Activated CD4-positive, alpha-beta T cell treated with anti-CD3 and anti-CD28 coated beads for 48 hours (primary cell): ENCODE measurements at regions not wholly inside any gene's neighbourhood (a gene's known extent, or its start where the extent isn't known, plus 50 kb on each side); places are given as distances from the start of the nearest gene placed in this dataset.
"Not testable (repeated sequence)": the region's sequence is repeated elsewhere in the genome, so short reads cannot be mapped to it uniquely, and the experiment has no call there.

Experiments
- DNase-seq: peaks from one replicate; pipeline ENCODE4 v3.0.0-alpha.2; 2020

DNA sequence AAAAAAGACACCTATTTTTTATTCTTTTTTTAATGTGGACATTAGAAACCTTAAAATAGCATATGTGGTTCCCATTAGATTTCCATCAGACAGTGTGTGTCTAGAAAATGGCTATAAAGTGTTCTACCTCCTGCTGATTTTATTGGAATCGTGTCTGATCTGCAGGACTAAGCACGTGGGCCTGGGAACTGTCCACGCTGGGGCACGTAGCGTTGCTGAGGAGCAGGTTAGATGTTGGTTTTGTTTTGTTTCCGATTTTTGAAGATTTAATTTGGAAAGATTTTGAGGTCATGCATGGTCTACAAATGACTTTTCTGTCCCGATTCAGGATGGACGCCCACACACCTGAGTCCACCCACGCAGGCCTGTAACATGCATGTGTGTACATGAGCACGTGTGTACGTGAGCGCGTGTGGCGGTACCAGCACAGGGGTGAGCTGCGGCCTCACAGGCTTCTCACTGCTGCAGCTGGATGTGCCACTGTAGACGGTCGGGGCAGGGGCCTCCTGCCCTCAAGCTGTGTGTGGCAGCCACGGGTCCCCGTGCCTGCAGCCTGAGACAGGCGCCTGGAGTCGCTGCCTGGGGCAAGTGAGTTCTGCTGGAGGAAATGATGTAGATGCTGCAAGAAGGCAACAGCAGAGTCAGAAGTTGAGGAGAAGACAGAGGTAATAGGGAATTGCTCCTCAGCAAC, 99.7 kb upstream of the CTDP1 start:
- no peak for DNase-seq

DNA sequence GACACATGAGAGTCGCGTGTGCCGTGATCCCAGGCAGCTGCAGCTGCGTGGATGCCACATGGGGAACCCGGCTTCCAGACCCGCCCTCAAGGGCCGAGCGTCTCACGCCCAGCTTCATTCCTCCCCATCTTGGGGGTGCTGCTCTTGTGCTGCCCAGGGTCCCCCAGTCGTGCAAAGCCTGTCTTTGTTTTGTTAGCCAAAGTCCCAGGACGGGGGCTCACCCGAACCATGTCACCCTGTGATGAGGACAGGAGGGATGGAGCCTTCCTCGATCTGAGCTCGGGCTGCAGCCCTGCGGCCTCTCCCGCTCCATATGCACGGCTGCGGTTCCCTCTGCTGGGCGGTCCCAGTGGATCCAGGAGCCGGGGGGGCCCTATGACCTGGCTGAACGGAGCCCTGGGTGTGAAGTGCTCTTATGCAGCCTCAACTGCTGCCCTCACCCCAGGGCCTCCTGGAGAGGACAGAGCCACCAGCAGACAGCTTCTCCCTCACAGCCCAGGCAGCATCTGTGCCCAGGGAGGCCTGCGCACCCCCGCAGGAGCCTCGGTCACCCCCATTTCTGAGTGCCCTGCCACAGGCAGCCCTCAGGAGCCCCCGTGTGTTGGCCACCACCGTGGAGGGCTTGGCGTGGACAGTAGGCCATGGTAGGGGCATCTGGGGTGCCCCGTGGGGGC, 99.0 kb upstream of the CTDP1 start:
- DNase-seq, result no peak

DNA sequence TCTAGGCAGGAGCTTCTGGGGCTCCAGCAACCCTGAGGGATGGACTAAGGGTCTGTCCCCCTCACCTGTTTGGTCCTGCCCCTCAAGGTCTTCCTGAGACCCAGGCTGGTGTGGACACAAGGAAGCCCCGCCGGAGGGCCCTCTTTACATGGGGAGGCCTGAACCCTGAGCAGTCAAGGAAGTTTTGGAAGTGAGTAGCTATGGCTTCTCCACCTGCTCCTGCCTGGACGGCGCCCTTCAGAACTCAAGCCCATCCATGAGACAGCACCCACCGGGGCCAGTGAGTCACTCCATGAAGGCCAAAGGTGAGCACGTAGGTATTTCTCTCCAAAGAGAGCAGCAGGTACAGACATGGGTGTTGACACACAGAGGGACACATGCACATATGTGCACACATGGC, 98.2 kb upstream of the CTDP1 start:
- DNase-seq, result no peak

DNA sequence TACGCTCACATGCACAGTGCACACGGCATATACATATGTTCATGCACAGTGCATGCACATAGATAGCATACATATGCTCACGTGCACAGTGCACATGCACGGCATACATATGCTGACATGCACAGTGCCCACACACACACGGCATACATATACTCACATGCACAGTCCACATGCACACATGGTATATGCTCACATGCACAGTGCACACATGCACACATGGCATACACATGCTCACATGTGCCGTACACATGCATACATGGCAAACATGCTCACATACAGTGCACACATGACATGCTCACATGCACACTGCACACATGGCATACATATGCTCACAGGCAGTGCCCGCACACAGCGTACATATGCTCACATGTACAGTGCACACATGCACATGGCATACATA, 97.7 kb upstream of the CTDP1 start:
- DNase-seq, result no peak

DNA sequence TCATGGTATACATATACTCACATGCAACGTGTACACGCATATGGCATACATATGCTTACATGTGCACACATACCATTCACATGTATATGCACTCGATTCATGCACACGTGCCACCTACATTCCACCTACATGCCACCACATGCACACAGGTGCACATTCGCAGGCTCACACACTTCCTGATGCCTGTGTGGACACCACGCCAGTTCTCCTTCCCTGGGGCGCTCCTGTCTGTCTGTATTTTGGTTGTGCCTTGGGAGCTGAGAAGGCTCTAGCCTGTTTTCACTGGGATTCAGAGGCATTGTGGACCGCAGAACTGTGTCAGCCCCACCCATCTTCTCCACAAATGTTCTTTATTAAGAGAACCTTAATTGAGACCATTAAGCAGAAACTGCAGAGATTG, 96.6 kb upstream of the CTDP1 start:
- DNase-seq, result no peak

DNA sequence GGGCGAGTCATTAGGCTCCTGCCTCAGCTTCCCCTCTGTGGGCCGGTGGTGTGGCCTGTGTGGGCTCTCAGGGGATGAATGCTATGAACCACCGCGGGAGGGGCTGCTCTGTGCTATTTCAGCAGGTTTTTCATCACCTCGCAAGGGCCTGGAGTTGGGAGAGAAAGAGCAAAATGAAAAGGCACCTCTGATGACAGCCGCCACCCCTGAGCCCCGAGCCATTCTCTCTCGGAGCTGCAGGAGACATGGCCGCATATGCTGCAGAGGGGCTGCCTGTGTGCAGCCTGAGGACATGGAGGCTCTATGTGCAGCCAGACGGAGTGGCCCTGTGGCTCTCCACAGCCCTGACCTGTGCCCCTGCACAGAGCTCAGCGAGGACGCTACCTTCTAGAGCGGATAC, 96.2 kb upstream of the CTDP1 start:
- no peak for DNase-seq

DNA sequence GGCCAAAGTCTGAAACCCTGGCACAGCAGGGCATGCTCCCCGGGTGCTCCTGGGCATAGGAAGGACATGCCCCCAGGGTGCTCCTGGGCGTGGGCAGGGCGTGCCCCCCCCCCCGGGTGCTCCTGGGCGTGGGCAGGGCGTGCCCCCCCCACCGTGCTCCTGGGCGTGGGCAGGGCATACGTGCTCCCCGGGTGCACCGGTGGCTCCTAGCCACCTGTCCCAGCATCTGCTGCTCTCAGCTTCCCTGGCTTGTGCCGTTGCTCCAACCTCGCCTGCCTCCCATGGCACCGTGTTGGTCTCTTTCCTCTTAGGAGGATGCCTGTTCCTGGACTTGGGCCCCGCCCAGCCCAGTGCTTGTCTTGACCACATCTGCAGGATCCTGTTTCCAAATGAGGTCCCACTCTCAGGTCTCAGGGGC, 95.6 kb upstream of the CTDP1 start:
- no peak for DNase-seq

DNA sequence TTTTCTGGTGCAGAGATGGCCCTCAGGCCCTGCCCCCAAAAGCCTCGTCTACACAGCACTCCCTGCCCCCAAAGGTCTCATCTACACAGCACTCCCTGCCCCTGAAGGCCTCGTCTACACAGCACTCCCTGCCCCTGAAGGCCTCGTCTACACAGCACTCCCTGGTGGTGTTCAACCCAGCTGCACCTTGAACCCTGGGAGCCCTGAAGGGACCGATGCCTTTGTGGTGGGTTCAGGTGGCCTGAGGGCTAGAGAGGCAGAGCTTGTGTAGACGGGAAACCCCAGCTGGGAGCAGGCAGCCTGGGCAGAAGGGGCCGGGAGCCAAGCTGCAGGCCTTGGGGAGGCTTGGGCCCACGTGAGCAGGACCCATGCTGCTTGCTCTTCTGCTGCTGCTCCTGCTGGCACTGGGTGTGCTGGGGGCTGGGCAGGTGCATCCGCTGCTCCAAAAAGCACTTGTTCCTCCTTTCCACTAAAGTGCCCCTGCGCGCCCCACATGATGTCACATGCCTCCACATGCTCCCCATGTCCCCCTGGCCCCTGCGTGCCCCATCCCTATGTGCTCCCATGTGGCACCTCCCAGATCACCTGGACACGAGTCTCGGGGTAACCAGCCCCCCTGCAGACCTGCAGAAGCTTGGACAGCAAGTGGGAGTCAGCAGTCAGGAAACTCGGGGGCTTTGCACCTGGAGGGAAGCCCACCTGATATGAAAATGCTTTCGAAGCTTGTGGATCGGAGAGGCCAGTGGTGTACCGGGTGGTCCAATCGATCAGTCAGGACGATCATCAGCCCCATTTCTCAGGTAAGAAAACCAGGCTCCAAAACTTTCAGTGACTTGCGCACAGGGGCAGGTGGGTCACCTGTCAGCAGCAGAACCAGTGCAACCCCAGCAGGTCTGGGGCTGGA, 94.9 kb upstream of the CTDP1 start:
- no peak for DNase-seq

DNA sequence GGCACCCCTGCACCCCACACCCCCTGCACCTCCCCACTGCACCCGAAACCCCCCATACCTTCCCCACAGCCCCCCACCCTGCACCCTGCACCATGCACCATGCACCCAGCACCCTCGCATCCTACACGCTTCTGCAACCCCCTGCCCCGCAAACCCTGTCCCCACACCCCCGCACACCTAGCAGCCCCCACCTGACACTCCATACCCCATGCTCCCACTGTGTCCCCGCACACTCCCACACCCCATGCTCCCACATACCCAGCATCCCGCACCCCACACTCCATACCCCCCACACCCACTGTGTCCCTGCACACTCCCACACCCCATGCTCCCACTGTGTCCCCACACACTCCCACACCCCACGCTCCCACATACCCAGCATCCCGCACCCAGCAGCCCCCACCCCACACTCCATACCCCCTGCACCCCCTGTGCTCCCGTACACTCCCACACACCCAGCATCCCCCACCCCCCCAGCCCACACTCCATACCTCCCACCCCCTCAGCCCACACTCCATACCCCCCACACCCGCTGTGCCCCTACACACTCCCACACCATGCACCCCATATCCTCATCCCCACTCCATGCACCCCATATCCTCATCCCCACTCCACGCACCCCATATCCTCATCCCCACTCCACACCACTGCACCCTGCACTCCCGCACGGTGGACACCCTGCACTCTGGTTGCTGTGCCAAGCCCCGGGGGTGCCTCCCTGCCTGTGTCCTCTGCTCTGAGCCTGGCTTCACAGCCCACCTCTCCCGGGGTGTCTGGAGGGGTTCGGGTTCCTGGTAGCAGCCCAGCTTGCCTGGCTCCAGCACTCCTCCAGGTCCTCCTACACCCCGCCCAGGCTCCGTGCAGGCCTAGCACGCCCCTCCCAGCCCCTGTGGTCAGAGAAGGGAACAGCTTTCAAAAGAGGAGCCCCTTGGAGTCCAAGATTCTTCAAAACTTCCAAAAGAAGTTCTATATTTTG, 93.9 kb upstream of the CTDP1 start:
- DNase-seq, result no peak

DNA sequence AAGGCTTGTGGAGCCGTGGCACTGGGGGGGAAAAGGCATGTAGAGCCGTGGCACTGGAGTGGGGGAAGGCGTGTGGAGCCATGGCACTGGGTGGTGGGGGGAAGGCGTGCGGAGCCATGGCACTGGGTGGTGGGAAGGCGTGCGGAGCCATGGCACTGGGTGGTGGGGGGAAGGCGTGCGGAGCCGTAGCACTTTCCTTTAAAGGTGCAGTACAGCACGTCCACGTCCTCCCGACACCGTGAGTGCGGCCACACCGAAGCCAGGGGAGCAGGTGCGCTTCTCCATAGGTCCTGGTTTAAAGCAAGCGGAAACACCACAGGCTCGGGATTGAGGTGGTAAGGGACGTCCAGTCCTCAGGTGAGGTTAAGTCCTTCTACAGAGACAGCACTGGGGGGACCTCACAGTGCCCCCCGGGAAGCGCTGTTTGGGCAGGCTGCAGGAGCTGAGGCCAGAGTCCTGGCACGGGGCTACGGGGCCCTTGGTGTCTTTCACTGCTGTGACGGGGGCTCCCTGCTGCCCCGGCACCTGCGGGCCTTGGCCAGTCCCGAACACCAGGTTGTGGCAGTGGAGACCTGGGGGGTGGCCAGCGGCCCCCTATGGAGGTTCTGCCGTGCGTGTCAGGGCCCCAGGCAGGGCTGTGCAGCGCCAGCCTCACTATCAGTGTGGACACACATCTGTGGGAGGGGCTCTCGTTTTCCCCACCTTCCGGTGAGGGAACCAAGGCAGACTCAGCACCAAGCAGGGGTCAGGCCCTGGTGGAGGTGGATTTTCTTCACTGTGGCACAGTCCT, 93.0 kb upstream of the CTDP1 start:
- no peak for DNase-seq

DNA sequence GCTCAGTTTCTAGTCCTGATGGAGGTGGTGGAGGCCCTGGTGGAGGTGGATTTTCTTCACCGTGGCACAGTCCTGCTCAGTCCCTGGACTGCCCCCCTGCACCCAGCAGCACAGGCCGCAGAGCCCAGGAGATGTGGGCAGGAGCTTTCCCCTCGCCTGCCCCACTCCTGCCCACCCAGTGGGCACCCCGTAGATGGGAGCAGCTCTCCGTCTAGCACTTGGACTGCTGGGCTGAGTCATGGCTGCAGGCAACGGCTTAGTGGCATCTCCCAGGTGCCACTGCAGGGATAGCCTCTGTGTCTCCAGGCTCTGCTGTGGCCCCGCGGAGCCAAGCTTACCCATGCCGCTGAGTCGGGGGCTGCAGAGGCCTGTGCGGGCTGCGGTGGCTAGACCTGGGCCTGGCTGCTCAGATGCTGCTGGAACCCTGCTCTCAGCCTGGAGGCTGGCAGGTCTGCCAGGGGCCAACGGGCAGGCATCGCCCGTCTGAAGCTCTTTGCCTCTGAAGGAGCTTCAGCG, 92.3 kb upstream of the CTDP1 start:
- no peak for DNase-seq

DNA sequence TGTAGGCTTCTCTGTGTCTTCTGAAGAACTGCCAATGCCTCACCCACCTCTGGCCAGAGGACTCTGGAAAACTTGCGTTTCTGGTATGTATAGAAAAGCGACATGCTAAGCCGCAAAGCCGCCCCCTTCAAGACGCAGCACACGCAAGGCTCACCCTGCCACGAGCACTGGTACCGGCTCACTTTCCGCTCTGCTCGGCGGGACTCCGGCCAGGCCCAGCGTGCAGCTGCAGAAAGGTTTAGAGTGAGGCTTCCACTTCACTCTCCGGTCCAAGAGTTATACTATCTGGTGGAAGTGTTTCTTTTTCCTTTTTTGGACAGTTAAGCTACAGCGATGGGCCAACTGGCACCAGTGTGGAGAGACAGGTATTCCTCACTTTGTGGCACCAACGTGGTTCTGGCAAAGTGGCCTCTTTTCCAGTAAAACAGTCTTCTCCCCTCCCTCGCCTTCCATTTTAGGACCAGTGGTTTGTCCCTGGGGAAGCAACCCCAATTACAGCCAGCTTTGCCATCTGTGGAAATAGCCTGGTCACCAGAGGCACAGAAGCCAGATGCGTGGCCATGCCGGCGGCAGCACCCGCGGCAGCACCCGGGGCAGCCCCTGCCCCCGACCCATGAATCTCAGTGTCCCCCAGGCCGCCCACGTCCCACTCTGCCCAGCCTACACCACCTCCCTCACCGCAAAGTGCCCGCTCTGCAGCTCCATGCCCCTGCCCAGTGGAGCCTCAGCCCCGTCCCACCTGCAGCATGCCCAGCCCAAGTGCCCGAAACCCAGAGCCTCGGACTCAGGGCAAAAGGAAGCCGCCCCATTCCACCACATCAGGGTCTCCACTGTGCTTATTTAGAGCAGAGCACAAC, 91.6 kb upstream of the CTDP1 start:
- DNase-seq, result no peak

DNA sequence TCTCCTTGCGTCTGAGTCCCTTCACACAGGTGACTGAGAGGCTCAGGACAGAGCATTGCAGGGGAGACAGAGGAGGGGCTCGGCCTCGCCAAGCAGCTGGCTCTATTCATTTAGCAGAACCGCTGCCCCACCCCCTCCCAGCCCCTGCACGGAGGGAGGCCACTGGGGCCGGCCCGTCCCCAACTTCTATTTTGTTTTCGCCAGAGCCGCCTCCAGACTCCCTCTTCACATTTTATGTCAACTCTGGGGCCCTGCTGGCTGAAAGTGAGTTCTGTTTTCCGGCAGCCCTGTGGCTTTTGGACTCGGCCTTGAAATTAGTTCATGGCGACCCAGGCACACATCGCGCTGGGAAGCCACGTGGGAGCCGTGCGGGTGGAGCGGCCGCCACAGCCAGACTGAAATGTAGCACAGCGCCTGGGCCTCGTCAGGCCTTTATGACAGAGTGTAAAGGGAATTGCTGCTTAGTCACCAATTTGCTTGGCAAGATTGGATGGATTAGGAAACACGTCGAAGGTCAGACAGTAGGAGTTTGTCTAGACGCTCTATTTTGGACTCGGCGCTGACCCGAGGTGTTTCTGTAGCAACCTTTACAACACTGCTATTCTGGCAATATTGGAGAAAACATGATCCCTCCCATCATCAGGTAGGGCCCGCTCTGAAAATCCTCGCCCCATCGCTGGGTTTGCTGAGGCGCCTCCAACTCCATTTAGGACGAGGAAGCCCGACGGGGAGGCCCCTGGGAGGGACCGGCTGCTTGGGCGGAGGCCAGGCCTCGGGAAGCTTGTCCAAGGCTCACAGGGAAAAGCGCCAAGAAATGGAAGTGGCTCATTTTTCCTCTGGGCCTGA, 90.7 kb upstream of the CTDP1 start:
- DNase-seq, result no peak

DNA sequence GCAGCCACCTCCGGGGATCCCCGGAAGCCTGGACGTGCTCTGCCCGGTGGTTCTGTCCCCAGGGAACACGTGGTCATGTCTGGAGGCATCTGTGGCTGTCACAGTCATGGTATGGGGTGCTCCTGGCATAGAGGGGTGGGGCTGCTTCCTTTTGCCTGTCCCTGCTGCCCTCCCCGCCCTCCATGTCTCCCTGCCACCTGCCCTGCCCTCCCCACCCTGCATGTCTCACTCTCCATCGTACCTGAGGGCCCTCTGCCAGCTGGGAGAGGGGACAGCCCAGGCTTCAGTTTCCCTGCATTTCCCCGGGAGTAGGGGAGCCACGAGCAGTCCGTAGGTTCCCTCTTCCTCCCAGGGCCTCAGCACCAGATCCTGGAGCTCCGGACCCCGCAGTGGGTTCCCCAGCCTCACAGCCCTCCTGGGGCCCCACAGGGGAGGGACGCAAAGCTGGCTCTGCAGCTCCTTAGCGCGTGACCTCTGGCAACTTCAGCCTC, 90.0 kb upstream of the CTDP1 start:
- DNase-seq, result no peak

DNA sequence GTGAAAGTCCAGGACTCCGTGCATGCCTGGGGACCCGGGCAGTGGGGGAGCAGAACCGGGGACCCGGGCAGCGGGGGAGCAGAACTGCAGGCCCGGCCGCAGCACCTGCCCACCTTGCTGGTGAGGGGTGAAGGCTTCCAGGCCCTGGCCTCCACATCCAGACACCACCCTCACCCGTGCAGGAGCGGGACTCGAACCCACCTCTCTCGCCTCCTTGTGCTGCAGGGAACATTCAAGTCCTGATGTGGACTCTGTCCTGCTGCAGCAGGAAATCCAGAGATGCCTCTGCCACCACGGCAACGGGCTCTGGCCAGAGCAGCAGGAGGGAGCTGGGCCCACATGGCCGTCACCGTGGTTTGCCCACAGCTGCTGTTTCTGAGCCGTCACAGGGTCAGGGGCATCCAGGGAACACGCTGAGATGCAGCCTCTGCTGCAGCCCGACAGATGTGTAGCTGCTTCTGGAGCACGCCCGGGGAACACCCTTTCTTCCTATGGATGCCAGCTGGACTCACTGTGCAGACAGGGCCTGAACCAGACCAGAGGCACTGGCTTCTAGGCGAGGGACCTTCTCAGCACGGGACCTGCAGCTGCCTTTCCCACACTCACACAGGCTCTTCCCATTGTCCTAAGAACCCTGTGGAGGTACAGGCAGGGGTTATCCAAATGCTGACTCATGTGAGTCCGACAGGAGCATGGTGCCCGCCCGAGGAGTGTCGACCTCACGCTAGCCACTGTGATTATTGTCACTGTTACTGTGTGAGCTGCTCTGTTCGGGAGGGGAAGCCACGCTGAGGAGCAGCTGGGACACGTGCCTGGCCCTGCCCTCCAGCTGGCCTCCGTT, 89.2 kb upstream of the CTDP1 start:
- no peak for DNase-seq

DNA sequence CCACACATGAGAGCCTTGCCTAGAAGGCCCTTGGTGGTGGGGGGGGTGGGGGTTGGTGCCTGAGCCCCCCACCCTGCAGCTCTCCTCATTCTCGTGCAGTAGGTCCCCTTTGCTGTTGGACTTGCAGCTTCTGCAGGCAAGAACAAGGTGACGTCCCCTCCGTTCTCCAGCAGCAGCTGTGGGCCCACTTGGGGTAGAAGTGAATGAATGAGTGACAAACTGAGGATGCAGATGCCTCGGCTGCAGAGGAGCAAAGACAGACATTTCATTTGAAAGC, 88.6 kb upstream of the CTDP1 start:
- DNase-seq, result no peak

DNA sequence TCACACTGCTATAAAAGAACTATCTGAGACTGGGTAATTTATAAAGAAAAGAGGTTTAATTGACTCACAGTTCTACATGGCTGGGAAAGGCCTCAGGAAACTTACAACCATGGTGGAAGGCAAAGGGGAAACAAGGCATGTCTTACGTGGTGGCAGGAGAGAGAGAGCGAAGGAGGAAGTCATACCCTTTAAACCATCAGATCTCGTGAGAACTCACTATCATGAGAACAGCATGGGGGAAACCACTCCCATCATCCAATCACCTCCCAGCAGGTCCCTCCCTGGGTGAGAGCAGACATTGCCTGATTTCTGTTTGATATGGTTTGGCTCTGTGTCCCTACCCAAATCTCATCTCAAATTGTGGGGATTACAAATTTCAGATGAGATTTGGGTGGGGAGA, 86.9 kb upstream of the CTDP1 start:
- DNase-seq, result not testable (repeated sequence)

DNA sequence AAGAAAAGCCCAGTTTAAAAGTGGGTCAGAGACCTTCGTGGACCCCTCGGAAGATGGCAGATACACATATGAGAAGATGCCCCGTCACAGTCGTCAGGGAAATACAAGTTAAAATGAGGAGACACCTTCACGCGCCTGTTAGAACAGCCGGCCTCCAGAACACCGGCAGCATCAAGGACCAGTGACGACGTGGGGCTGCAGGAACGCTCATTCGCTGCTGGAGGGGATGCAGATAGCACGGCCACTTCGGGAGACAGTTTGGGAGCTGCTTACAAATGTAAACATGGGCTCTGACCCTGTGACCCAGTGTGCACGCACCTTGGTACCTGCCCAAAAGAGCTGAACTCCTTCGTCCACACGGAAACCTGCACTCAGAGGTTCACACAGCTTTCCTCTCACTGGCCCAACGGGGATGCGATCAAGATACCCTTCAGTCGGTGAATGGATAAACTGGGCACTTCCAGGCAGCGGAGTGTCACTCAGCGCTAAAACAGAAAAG, 83.7 kb upstream of the CTDP1 start:
- DNase-seq, result no peak
